ENCODE measurements at regions not wholly inside any gene's neighbourhood (a gene's known extent, or its start where the extent isn't known, plus 50 kb on each side); places are given as distances from the start of the nearest gene placed in this dataset.

DNA sequence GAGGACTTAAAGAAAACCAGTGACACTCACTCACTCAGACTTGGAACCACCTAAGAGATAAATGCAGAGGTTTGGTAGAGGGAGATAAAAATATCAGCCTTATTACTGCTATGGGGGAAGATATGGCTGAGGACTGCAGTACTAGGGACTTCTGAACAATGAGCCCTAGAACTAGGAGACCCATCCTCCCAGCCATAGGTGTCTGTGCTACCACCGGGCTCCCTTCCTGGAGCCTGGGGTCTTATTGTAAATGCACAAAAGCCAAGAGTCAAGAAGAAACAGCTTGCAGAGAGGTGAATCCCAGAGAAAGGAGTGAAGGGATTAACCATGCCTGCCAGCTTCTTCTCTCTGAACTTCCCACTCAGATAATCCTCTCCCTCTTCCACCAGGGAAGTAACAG lies 108.3 kb upstream of the AKR1E2 start:
- TF ChIP-seq, protein P1, sequence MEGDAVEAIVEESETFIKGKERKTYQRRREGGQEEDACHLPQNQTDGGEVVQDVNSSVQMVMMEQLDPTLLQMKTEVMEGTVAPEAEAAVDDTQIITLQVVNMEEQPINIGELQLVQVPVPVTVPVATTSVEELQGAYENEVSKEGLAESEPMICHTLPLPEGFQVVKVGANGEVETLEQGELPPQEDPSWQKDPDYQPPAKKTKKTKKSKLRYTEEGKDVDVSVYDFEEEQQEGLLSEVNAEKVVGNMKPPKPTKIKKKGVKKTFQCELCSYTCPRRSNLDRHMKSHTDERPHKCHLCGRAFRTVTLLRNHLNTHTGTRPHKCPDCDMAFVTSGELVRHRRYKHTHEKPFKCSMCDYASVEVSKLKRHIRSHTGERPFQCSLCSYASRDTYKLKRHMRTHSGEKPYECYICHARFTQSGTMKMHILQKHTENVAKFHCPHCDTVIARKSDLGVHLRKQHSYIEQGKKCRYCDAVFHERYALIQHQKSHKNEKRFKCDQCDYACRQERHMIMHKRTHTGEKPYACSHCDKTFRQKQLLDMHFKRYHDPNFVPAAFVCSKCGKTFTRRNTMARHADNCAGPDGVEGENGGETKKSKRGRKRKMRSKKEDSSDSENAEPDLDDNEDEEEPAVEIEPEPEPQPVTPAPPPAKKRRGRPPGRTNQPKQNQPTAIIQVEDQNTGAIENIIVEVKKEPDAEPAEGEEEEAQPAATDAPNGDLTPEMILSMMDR (IDR thresholded peaks at IDR 0.05): no peak
- TF ChIP-seq POLR2AphosphoS5 (IDR thresholded peaks at IDR 0.05; ENCODE audit: low read depth, low read length): no peak

All from Panc1 (cell line).